Activated T-cell treated with anti-CD3 and anti-CD28 coated beads, Interleukin-2, amount 50 U/mL, for 72 hours (primary cell): ENCODE measurements at regions not wholly inside any gene's neighbourhood (a gene's known extent, or its start where the extent isn't known, plus 50 kb on each side); places are given as distances from the start of the nearest gene placed in this dataset.

Source experiments
- ATAC-seq, 2 donors: fragments of 150-1000 bp; cut with Tn5 transposase; replicated peaks in 1 of 2; 2 replicates each; pipeline ENCODE4 v1.10.0; 2021; ENCODE audit warnings: moderate library complexity in 2 of 2, mild to moderate bottlenecking in 1 of 2
- DNase-seq, 2 donors: peaks; one replicate each; pipeline ENCODE4 v3.0.0; 2021 to 2022; ENCODE audit warnings: mixed read lengths in 1 of 2
- H3K27ac Mint-ChIP-seq: one replicate; pipeline ENCODE4 v1.8.0; 2022; ENCODE audit warnings: mild to moderate bottlenecking, moderate library complexity, mixed read lengths
- H3K27me3 Mint-ChIP-seq: one replicate; pipeline ENCODE4 v1.8.0; 2022; ENCODE audit warnings: low read depth, mixed read lengths
- H3K36me3 Mint-ChIP-seq, 2 donors: one replicate each; pipeline ENCODE4 v1.8.0; 2022; ENCODE audit warnings: mixed read lengths in 2 of 2, mild to moderate bottlenecking in 1 of 2; ENCODE audit not compliant: insufficient read depth in 2 of 2
- H3K4me1 Mint-ChIP-seq: one replicate; pipeline ENCODE4 v1.8.0; 2022; ENCODE audit warnings: low read depth, mixed read lengths
- H3K4me3 Mint-ChIP-seq, 2 donors: one replicate each; pipeline ENCODE4 v1.8.0; 2022; ENCODE audit warnings: mild to moderate bottlenecking in 2 of 2, mixed read lengths in 2 of 2, moderate library complexity in 2 of 2
- H3K9me3 Mint-ChIP-seq, 2 donors: one replicate each; pipeline ENCODE4 v1.8.0; 2022; ENCODE audit warnings: mixed read lengths in 2 of 2

DNA sequence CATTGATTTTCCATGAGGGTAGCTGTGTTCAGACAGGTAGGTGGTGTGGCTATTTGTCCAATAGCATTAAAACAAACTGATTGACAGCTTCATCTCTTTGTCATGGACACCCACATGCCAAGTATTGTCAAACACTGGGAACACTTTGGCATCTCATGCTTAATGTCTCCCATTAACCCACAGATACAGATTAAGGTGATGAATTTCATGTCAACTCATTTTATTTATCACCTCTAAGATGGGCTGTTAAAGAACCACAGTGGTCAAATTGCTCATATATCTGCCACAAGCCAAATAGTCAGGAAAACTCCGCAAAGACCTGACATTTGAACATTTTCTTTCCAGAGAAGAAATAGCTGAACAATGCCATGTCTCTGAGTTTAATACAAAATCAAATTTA is 139.1 kb upstream of the SPTLC3 start:
- no peak for ATAC-seq
- Mint-ChIP-seq H3K27ac (no peak overlapping the region), H3K4me3 (no peak overlapping the region)

DNA sequence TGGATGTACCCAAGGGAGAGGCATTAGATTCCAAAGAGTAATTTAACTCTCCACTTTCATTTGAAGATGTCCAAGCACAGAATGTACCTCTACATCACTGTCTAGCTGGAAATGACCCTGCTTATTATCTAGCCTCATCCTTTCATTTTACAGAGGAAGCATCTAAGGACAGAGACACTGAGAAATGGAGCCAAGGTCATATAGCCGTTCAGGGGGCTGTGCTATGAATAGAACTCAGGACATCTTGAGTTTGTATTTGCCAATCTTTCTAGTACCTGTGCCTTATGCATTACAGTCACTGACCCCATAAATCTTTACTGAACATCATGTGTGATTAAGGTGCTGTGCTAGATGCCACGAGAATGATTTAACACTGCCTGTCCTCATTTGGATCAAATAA is 138.2 kb upstream of the SPTLC3 start:
- H3K27me3 Mint-ChIP-seq = no peaks in the 10 kb centered on the region
- H3K27ac Mint-ChIP-seq = no peak overlapping the region
- no peaks in the 10 kb centered on the region for H3K36me3 Mint-ChIP-seq
- no peak for DNase-seq
- ATAC-seq = no peak
- H3K4me3 Mint-ChIP-seq = no peak overlapping the region
- H3K9me3 Mint-ChIP-seq = peaks cover 0 to 2% of the 10 kb centered on the region in 2 donors
- no peaks in the 10 kb centered on the region for H3K4me1 Mint-ChIP-seq

More for the DNA sequence above, 139.1 kb upstream of the SPTLC3 start:
- DNase-seq = no peak
- Mint-ChIP-seq H3K4me1 (no peaks in the 10 kb centered on the region), H3K9me3 (peaks cover 0 to 2% of the 10 kb centered on the region in 2 donors), H3K27me3 (no peaks in the 10 kb centered on the region), H3K36me3 (no peaks in the 10 kb centered on the region)

DNA sequence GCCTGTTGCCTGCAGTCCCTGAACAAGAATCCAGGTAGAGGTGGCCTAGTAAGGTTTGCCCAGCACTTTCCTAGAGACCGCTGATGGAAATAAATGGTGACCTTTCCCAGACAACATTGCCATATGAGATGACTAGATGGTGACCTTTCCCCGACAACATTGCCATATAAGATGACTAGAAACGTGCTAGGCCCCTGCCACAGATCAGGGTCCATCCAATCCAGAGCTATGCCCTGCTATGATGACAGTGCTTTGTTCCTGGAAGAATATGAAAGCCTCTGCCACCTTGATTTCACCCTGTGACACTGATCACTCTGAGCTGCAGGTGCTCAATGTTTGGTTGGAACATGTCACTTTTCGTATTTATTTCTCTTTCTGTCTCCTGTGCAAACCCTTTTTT is 133.8 kb upstream of the SPTLC3 start:
- Mint-ChIP-seq H3K27me3 (no peaks in the 10 kb centered on the region), H3K9me3 (no peaks in the 10 kb centered on the region), H3K4me3 (no peak overlapping the region), H3K4me1 (no peaks in the 10 kb centered on the region), H3K27ac (no peak overlapping the region), H3K36me3 (no peaks in the 10 kb centered on the region)
- DNase-seq (no peak), ATAC-seq (no peak)

DNA sequence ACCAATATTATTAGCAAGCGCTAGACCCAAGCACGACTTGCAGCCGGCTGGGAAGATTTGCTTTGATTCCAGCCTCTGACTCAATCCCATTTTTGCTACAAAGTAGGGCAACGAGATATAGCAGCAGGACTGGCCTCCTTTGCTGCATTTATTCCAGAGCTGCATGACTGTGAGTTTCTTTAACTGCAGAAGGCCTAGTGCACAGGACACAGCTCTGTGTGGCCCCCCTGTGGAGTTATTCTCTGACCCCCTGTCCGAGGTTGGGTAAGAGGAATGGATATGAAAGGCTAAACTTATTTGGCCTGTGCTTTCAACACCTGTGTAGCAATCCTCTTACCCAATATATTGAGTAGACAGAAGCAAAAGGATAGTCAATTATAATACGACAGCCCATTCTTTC is 133.3 kb upstream of the SPTLC3 start:
- ATAC-seq (no peak), DNase-seq (no peak)
- H3K4me1 Mint-ChIP-seq = no peaks in the 10 kb centered on the region
- H3K4me3 Mint-ChIP-seq = no peak overlapping the region
- no peaks in the 10 kb centered on the region for H3K9me3 Mint-ChIP-seq
- no peak overlapping the region for H3K27ac Mint-ChIP-seq
- H3K27me3 Mint-ChIP-seq = no peaks in the 10 kb centered on the region
- no peaks in the 10 kb centered on the region for H3K36me3 Mint-ChIP-seq

GRCh38 chr20:12882832-12883506 is 125.8 kb upstream of the SPTLC3 start:
- Mint-ChIP-seq H3K4me3 (no peak overlapping the region), H3K36me3 (no peaks in the 10 kb centered on the region), H3K4me1 (no peaks in the 10 kb centered on the region), H3K27ac (no peak overlapping the region), H3K9me3 (no peaks in the 10 kb centered on the region), H3K27me3 (peaks cover 16% of the 10 kb centered on the region)
- no peak for ATAC-seq
- no peak for DNase-seq

GRCh38 chr20:12883507-12883885 is 125.3 kb upstream of the SPTLC3 start:
- Mint-ChIP-seq H3K27me3 (peaks cover 17% of the 10 kb centered on the region), H3K9me3 (no peaks in the 10 kb centered on the region), H3K4me3 (no peak overlapping the region), H3K4me1 (no peaks in the 10 kb centered on the region), H3K36me3 (no peaks in the 10 kb centered on the region), H3K27ac (no peak overlapping the region)
- DNase-seq (no peak), ATAC-seq (no peak)

DNA sequence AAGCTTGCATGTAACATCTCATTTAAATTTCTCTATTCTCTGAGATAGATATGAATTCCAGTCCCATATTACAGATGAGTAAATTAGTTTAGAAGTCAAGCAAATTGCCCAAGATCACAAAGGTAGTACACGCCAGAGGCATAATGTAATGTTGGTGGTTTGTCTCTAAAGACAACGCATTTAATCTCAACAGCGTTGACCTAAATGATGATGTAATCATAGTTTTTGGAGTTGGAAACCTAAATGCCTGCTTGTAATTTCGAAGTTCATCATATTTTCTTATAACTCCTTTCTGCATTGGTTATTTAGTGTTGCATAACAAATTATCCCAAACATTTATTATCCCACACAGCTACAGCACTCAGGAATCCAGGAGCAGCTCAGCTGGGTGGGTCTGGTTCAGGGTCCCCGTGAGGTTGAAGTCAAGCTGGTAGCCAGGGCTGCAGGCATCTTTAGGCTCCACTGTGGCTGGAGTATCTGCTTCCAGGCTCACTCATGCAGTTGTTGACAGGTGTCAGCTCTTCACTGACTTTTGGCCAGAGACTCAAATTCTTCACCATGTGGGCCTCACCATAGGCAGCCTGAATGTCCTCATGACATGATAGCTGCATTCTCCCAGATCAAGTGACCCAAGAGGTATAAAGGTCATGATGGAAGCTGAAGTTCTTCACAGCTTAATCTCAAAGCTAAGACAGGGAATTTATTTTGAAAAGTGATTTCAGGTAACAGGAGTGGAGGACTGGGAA is 122.0 kb upstream of the SPTLC3 start:
- no peak overlapping the region for H3K27ac Mint-ChIP-seq
- H3K36me3 Mint-ChIP-seq = no peaks in the 10 kb centered on the region
- DNase-seq = no peak
- peaks cover 0 to 2% of the 10 kb centered on the region in 2 donors for H3K9me3 Mint-ChIP-seq
- no peak for ATAC-seq
- H3K4me1 Mint-ChIP-seq = no peaks in the 10 kb centered on the region
- H3K27me3 Mint-ChIP-seq = peaks cover 17% of the 10 kb centered on the region
- no peak overlapping the region for H3K4me3 Mint-ChIP-seq

DNA sequence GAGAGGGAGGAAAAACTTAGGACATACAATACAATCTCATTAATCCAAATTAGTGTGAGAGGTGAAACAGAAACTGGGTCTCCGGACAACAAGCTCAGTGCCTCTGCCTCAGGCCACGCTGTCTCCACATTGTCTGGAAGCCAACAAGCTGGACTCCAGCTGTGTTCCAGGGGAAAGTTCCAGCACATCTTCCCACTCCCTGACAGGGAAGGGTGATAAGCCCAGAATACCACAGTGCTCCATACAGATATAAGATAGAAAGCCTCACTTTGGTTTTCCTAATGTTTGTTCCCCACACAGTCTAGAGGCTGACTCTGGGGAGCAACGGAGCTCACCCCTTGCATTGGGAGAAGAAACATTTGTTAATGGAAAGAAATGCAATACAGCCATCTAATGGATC is 117.1 kb upstream of the SPTLC3 start:
- no peak for ATAC-seq
- Mint-ChIP-seq H3K4me3 (no peak overlapping the region), H3K9me3 (peaks cover 0 to 2% of the 10 kb centered on the region in 2 donors), H3K36me3 (no peaks in the 10 kb centered on the region), H3K27me3 (peaks cover 11% of the 10 kb centered on the region), H3K4me1 (no peaks in the 10 kb centered on the region), H3K27ac (no peak overlapping the region)
- no peak for DNase-seq

DNA sequence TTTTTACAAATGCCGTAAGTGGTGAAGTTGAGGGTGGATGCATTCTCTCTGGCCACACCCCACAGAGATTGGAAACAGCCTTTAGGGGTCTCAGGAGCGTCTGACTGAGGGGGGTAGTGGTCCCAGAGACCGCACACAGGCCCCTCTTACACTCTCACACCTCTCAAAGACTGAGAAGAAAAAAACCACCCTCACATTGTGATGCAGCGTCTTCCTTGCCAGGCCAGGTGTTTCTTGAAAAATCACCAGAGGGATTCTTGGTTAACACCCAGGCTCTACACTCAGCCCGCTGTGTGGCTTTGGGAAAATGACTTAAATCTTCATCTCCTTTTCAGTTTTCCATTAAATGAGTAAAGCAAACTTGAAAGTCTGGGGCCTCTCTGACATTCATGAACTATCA is 115.8 kb upstream of the SPTLC3 start:
- Mint-ChIP-seq H3K4me1 (no peaks in the 10 kb centered on the region), H3K4me3 (no peak overlapping the region), H3K36me3 (no peaks in the 10 kb centered on the region), H3K9me3 (peaks cover 0 to 2% of the 10 kb centered on the region in 2 donors), H3K27me3 (peaks cover under 1% of the 10 kb centered on the region), H3K27ac (no peak overlapping the region)
- ATAC-seq (no peak), DNase-seq (no peak)

DNA sequence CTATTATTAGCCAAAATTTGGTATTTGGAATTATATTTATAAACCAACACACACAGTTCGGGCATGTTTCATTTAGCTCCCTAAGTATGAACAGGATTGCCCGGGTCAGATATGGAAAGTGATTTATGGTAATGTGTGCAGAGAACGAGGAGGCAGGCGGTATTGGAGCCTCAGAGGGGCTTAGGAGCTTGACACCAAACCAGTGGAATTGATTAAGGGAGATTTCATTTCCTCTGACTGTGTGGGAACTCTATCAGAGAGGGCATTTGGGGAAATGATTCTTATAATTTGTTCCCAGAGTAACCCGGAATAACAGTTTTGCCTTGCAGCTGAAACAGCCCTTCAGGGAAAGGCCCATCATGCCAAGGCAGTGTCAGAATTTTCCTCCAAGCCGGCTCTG is 115.1 kb upstream of the SPTLC3 start:
- H3K27ac Mint-ChIP-seq = no peak overlapping the region
- ATAC-seq (no peak), DNase-seq (no peak)
- no peaks in the 10 kb centered on the region for H3K4me1 Mint-ChIP-seq
- no peaks in the 10 kb centered on the region for H3K36me3 Mint-ChIP-seq
- no peak overlapping the region for H3K4me3 Mint-ChIP-seq
- H3K9me3 Mint-ChIP-seq = peaks cover 0 to 2% of the 10 kb centered on the region in 2 donors
- H3K27me3 Mint-ChIP-seq = no peaks in the 10 kb centered on the region

DNA sequence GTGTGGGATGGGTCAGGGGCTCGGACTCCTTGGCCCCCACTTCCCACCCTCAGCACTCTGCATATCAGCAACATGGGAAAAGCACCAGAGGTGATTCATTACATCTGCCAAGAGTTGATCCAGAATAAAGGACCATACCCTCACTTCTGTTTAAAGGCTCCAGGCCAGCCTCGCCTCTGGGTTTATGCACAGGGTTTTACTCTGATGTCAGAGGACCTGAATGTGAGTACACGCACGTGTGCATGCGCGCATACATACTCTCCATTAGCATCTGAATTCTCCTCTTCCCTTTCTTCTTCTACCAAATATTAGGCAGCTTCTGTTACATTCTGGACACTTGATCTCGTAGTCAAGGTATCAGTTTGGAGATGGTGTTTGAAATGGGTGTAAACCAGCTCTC is 114.7 kb upstream of the SPTLC3 start:
- Mint-ChIP-seq H3K9me3 (peaks cover 0 to 2% of the 10 kb centered on the region in 2 donors), H3K36me3 (no peaks in the 10 kb centered on the region), H3K27ac (no peak overlapping the region), H3K4me1 (no peaks in the 10 kb centered on the region), H3K27me3 (no peaks in the 10 kb centered on the region), H3K4me3 (no peak overlapping the region)
- DNase-seq (no peak), ATAC-seq (no peak)

DNA sequence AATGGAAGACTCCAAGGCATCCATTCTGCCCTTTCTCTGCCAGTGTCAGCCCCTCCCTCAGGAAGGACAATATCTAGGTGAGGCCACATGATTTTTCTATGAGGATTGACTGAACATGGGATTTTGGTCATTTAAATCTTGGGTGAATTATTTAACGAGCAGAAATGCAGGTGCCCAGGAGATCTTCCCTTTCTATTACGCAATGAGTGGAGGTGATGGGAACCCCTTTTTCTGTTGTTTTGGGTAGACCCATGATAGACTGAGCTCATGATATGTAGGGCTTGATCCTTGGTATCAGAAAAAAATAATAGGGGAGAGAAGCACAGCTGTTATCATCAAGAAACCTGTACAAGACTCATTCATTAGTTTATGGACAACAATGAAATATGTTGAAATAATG is 112.6 kb upstream of the SPTLC3 start:
- H3K27ac Mint-ChIP-seq = no peak overlapping the region
- H3K4me1 Mint-ChIP-seq = no peaks in the 10 kb centered on the region
- DNase-seq (no peak), ATAC-seq (no peak)
- H3K4me3 Mint-ChIP-seq = no peak overlapping the region
- H3K36me3 Mint-ChIP-seq = no peaks in the 10 kb centered on the region
- peaks cover 0 to under 1% of the 10 kb centered on the region in 2 donors for H3K9me3 Mint-ChIP-seq
- H3K27me3 Mint-ChIP-seq = no peaks in the 10 kb centered on the region

- no peak overlapping the region for H3K27ac Mint-ChIP-seq
- H3K36me3 Mint-ChIP-seq = no peaks in the 10 kb centered on the region
- no peak for DNase-seq
- H3K4me3 Mint-ChIP-seq = no peak overlapping the region
- H3K9me3 Mint-ChIP-seq = no peaks in the 10 kb centered on the region
- ATAC-seq = no peak
- no peaks in the 10 kb centered on the region for H3K27me3 Mint-ChIP-seq
- no peaks in the 10 kb centered on the region for H3K4me1 Mint-ChIP-seq
Observed at GRCh38 chr20:12902992-12903391, 105.8 kb upstream of the SPTLC3 start.

- Mint-ChIP-seq H3K36me3 (no peaks in the 10 kb centered on the region), H3K27me3 (peaks cover 8% of the 10 kb centered on the region), H3K9me3 (peaks cover 1 to 2% of the 10 kb centered on the region in 2 donors), H3K4me3 (no peak overlapping the region), H3K27ac (no peak overlapping the region), H3K4me1 (no peaks in the 10 kb centered on the region)
- DNase-seq (no peak), ATAC-seq (no peak)
Observed at GRCh38 chr20:12906361-12906760, 102.4 kb upstream of the SPTLC3 start.
